BJ (cell line): ENCODE measurements at regions not wholly inside any gene's neighbourhood (a gene's known extent, or its start where the extent isn't known, plus 50 kb on each side); places are given as distances from the start of the nearest gene placed in this dataset.

ENCODE experiments used
- CTCF ChIA-PET: fragments of 350-600 bp; formaldehyde crosslinking; extraction: SDS; loops from one replicate; lab custom pipeline; 2021; ENCODE audit warnings: antibody characterized with exemption, inconsistent platforms; lab: Yijun Ruan, JAX
- POLR2A ChIA-PET: fragments of 300-600 bp; sonication (Branson Sonifier 250); formaldehyde crosslinking; extraction: SDS; loops from one replicate; lab custom pipeline; 2021; ENCODE audit warnings: antibody characterized with exemption; lab: Charles Lee
- DNase-seq: peaks from one replicate; pipeline ENCODE4 v3.0.0-alpha.2; 2011; ENCODE audit warnings: low read depth
- H3K27me3 ChIP-seq: 2 replicates; pipeline ENCODE4 v1.6.0; 2011; ENCODE audit warnings: low read length; ENCODE audit not compliant: control insufficient read depth, insufficient read depth
- H3K36me3 ChIP-seq: 2 replicates; pipeline ENCODE4 v1.5.1; 2011; ENCODE audit warnings: low read length; ENCODE audit not compliant: control insufficient read depth, insufficient read depth
- H3K4me3 ChIP-seq: 2 replicates; pipeline ENCODE4 v1.5.1; 2011; ENCODE audit warnings: low read depth, mild to moderate bottlenecking, control low read depth, low read length
- CTCF ChIP-seq: IDR thresholded peaks from 2 replicates; pipeline ENCODE4 v1.5.1; 2011; ENCODE audit warnings: low read depth, mild to moderate bottlenecking, control low read depth, inconsistent platforms, low read length, moderate library complexity; ENCODE audit not compliant: insufficient read depth

- POLR2A ChIA-PET, result no interaction called here
- Histone ChIP-seq H3K27me3 (no peaks in the 10 kb centered on the region), H3K36me3 (no peaks in the 10 kb centered on the region), H3K4me3 (no peak overlapping the region)
- no peak for DNase-seq
- CTCF ChIA-PET, result interaction anchor here (0.5 to 2.4 kb wide), 4 partner anchors 8 to 46 kb away, joined by 3 to 9 read pairs (median 3); no protein-coding TSS in a partner anchor
- no peak for TF ChIP-seq CTCF
These were observed 533.9 kb downstream of the PLPP3 start for GRCh38 chr1:56045477-56045876.

- CTCF ChIA-PET, result interaction anchor here (1.1 to 2.4 kb wide), 3 partner anchors 8 to 23 kb away, joined by 3 to 9 read pairs (median 3); no protein-coding TSS in a partner anchor
- Histone ChIP-seq H3K4me3 (no peak overlapping the region), H3K27me3 (no peaks in the 10 kb centered on the region), H3K36me3 (no peaks in the 10 kb centered on the region)
- POLR2A ChIA-PET, result no interaction called here
- TF ChIP-seq CTCF, result no peak
- no peak for DNase-seq
These were observed 534.3 kb downstream of the PLPP3 start for GRCh38 chr1:56045062-56045461.

GRCh38 chr1:56036479-56036878, 542.9 kb downstream of the PLPP3 start:
- CTCF ChIA-PET, result no interaction called here
- Histone ChIP-seq H3K4me3 (no peak overlapping the region), H3K36me3 (no peaks in the 10 kb centered on the region), H3K27me3 (no peaks in the 10 kb centered on the region)
- POLR2A ChIA-PET, result no interaction called here
- DNase-seq, result no peak
- no peak for TF ChIP-seq CTCF

GRCh38 chr1:56034847-56035481, 544.4 kb downstream of the PLPP3 start:
- DNase-seq, result no peak
- CTCF ChIA-PET, result no interaction called here
- POLR2A ChIA-PET, result no interaction called here
- Histone ChIP-seq H3K36me3 (no peaks in the 10 kb centered on the region), H3K27me3 (no peaks in the 10 kb centered on the region), H3K4me3 (no peak overlapping the region)
- no peak for TF ChIP-seq CTCF

- POLR2A ChIA-PET, result no interaction called here
- Histone ChIP-seq H3K4me3 (no peak overlapping the region), H3K36me3 (no peaks in the 10 kb centered on the region), H3K27me3 (no peaks in the 10 kb centered on the region)
- no peak for TF ChIP-seq CTCF
- peak; percentile 9 for DNase-seq
- CTCF ChIA-PET, result no interaction called here
These were observed 545.1 kb downstream of the PLPP3 start for GRCh38 chr1:56034222-56034621.
